Prostate gland (tissue), 2 donors: ENCODE measurements at regions not wholly inside any gene's neighbourhood (a gene's known extent, or its start where the extent isn't known, plus 50 kb on each side); places are given as distances from the start of the nearest gene placed in this dataset.

Source experiments
- CTCF ChIP-seq, 4 experiments: fragments of 200-600 bp in 2 of 4; fragments of 450-650 bp in 2 of 4; sonication (generic) in 2 of 4; IDR thresholded peaks; 1 replicate in 3 of 4; 2 replicates in 1 of 4; pipeline ENCODE4 v1.5.1; 2016 to 2019; ENCODE audit warnings: antibody characterized with exemption in 4 of 4, mild to moderate bottlenecking in 2 of 4, moderate library complexity in 2 of 4
- POLR2A ChIP-seq: fragments of 450-650 bp; IDR thresholded peaks from one replicate; pipeline ENCODE4 v1.6.1; 2016; ENCODE audit warnings: antibody characterized with exemption, mild to moderate bottlenecking

GRCh38 chr5:174832811-174833210 is 108.4 kb downstream of the MSX2 start:
- TF ChIP-seq POLR2A (no peak), CTCF (IDR thresholded peaks at IDR 0.05) (no peak)
